ENCODE measurements at regions not wholly inside any gene's neighbourhood (a gene's known extent, or its start where the extent isn't known, plus 50 kb on each side); places are given as distances from the start of the nearest gene placed in this dataset.

GRCh38 chr5:13439430-13439829 lies 505.1 kb downstream of the DNAH5 start:
- TF ChIP-seq ZFX (IDR thresholded peaks at IDR 0.05) = no peak
- no peak for TF ChIP-seq CTCF (conservative IDR thresholded peaks at IDR 0.05)

GRCh38 chr5:13427827-13428557 lies 516.5 kb downstream of the DNAH5 start:
- TF ChIP-seq ZFX (IDR thresholded peaks at IDR 0.05) (no peak), CTCF (conservative IDR thresholded peaks at IDR 0.05) (no peak)

More at GRCh38 chr5:13439430-13439829, 505.1 kb downstream of the DNAH5 start:
- H3K27ac ChIP-seq = no peak overlapping the region

GRCh38 chr5:13412040-13412595 lies 532.4 kb downstream of the DNAH5 start:
- no peak overlapping the region for H3K27ac ChIP-seq
- TF ChIP-seq ZFX (IDR thresholded peaks at IDR 0.05) = no peak

More at GRCh38 chr5:13427827-13428557, 516.5 kb downstream of the DNAH5 start:
- H3K27ac ChIP-seq = no peak overlapping the region; the same call in 1 of the 2 replicates

GRCh38 chr5:13408616-13409015 lies 535.9 kb downstream of the DNAH5 start:
- H3K27ac ChIP-seq = no peak overlapping the region
- TF ChIP-seq ZFX (IDR thresholded peaks at IDR 0.05) (no peak), CTCF (conservative IDR thresholded peaks at IDR 0.05) (no peak)

GRCh38 chr5:13403351-13403750 lies 541.1 kb downstream of the DNAH5 start:
- TF ChIP-seq CTCF (conservative IDR thresholded peaks at IDR 0.05) = no peak
- no peak overlapping the region for H3K27ac ChIP-seq

GRCh38 chr5:13385066-13385465 lies 559.4 kb downstream of the DNAH5 start:
- TF ChIP-seq ZFX (IDR thresholded peaks at IDR 0.05) = no peak
- no peak for TF ChIP-seq CTCF (conservative IDR thresholded peaks at IDR 0.05)

GRCh38 chr5:13382232-13382631 lies 562.3 kb downstream of the DNAH5 start:
- no peak for TF ChIP-seq ZFX (IDR thresholded peaks at IDR 0.05)
- no peak for TF ChIP-seq CTCF (conservative IDR thresholded peaks at IDR 0.05)
- no peak overlapping the region for H3K27ac ChIP-seq

More at GRCh38 chr5:13385066-13385465, 559.4 kb downstream of the DNAH5 start:
- no peak overlapping the region for H3K27ac ChIP-seq
